ENCODE measurements at regions not wholly inside any gene's neighbourhood (a gene's known extent, or its start where the extent isn't known, plus 50 kb on each side); places are given as distances from the start of the nearest gene placed in this dataset.

GRCh38 chr6:27053738-27054137, 193.8 kb upstream of the PRSS16 start (continued):
- TF ChIP-seq SMARCA5 (IDR thresholded peaks at IDR 0.05) (no peak), ZBTB4 (CRISPR knock-in tag; IDR thresholded peaks at IDR 0.05) (no peak), ZNF384 (IDR thresholded peaks at IDR 0.05; ENCODE audit: borderline replicate concordance, low read depth, low read length) (no peak), POLR2A (IDR thresholded peaks at IDR 0.05; ENCODE audit: low read depth, low read length) (no peak), SREBF2 (IDR thresholded peaks at IDR 0.05; ENCODE audit: low read length) (no peak), GATAD2B (conservative IDR thresholded peaks at IDR 0.05; ENCODE audit: low read depth) (0 out of 2 replicates have a peak, but pooled peaks have one; percentile 27), PML (IDR thresholded peaks at IDR 0.05; ENCODE audit: low read length) (no peak), NBN (IDR thresholded peaks at IDR 0.05) (no peak), NFYB (IDR thresholded peaks at IDR 0.05; ENCODE audit: insufficient read depth, low read depth, low read length) (no peak), NFXL1 (IDR thresholded peaks at IDR 0.05; ENCODE audit: borderline replicate concordance) (no peak), FOS (IDR thresholded peaks at IDR 0.05; ENCODE audit: borderline replicate concordance, extremely low read depth, insufficient read length) (no peak), STAT3 (IDR thresholded peaks at IDR 0.05; ENCODE audit: low read depth, low read length) (no peak), ATF3 (IDR thresholded peaks at IDR 0.05; ENCODE audit: borderline replicate concordance, extremely low read depth, low read depth, low read length) (no peak), TCF12 (IDR thresholded peaks at IDR 0.05; ENCODE audit: low read depth, low read length) (no peak), SP1 (IDR thresholded peaks at IDR 0.05; ENCODE audit: low read depth, low read length) (no peak), FOXK2 (IDR thresholded peaks at IDR 0.05) (no peak), ZZZ3 (IDR thresholded peaks at IDR 0.05; ENCODE audit: control insufficient read depth, insufficient read length, low read depth) (no peak), PAX5 (IDR thresholded peaks at IDR 0.05; ENCODE audit: borderline replicate concordance, low read depth, low read length) (peak; percentile 39; the same call in 1 of the 2 replicates), MAX (IDR thresholded peaks at IDR 0.05; ENCODE audit: low read depth, low read length) (no peak), FOXM1 (IDR thresholded peaks at IDR 0.05; ENCODE audit: low read depth, low read length) (peak; percentile 39; the same call in 1 of the 2 replicates), RELA (IDR thresholded peaks at IDR 0.05; ENCODE audit: borderline replicate concordance, partially characterized antibody) (no peak), ZNF687 (IDR thresholded peaks at IDR 0.05) (peak; percentile 30; the same call in 1 of the 2 replicates)
